SK-N-SH treated with all-trans-retinoic acid at 6 μM for 48 hours (cell line): ENCODE measurements at regions not wholly inside any gene's neighbourhood (a gene's known extent, or its start where the extent isn't known, plus 50 kb on each side); places are given as distances from the start of the nearest gene placed in this dataset.
"Not testable (repeated sequence)": the region's sequence is repeated elsewhere in the genome, so short reads cannot be mapped to it uniquely, and the experiment has no call there.

Source experiments
- ATAC-seq: fragments of 200-7000 bp; cut with Tn5 transposase; 3 replicates; pipeline ENCODE4 v1.9.1; 2020; ENCODE audit warnings: mild to moderate bottlenecking, moderate library complexity
- BACH2 ChIP-seq: fragments of 250-450 bp; sonication (Bioruptor Pico); IDR thresholded peaks from 2 replicates; pipeline ENCODE4 v1.9.0; 2021; ENCODE audit warnings: mild to moderate bottlenecking, borderline replicate concordance
- CSDC2 ChIP-seq: fragments of 250-450 bp; sonication (Bioruptor Pico); IDR thresholded peaks from 2 replicates; pipeline ENCODE4 v1.5.0; 2020; ENCODE audit warnings: mild to moderate bottlenecking, moderate library complexity
- GLIS3 ChIP-seq: fragments of 250-450 bp; sonication (Bioruptor Pico); IDR thresholded peaks from 2 replicates; pipeline ENCODE4 v1.5.0; 2020; ENCODE audit warnings: mild to moderate bottlenecking, moderate library complexity
- ISL1 ChIP-seq: fragments of 250-450 bp; sonication (Bioruptor Pico); IDR thresholded peaks from 2 replicates; pipeline ENCODE4 v2.1.2; 2022; ENCODE audit warnings: mild to moderate bottlenecking, moderate library complexity
- PPARA ChIP-seq: fragments of 250-450 bp; sonication (Bioruptor Pico); IDR thresholded peaks from 2 replicates; pipeline ENCODE4 v1.5.0; 2020; ENCODE audit warnings: mild to moderate bottlenecking, borderline replicate concordance
- RARB ChIP-seq: fragments of 250-450 bp; sonication (Bioruptor Pico); IDR thresholded peaks from 2 replicates; pipeline ENCODE4 v1.8.0; 2021; ENCODE audit warnings: mild to moderate bottlenecking, moderate library complexity
- TCF4 ChIP-seq: fragments of 250-450 bp; sonication (Bioruptor Pico); IDR thresholded peaks from 2 replicates; pipeline ENCODE4 v1.8.0; 2021; ENCODE audit warnings: mild to moderate bottlenecking, moderate library complexity, borderline replicate concordance
- TOX ChIP-seq: fragments of 250-450 bp; sonication (Bioruptor Pico); IDR thresholded peaks from 2 replicates; pipeline ENCODE4 v1.8.0; 2021; ENCODE audit warnings: mild to moderate bottlenecking, moderate library complexity, borderline replicate concordance
- ZFP3 ChIP-seq: fragments of 250-450 bp; sonication (Bioruptor Pico); IDR thresholded peaks from 2 replicates; pipeline ENCODE4 v1.5.0; 2020; ENCODE audit warnings: mild to moderate bottlenecking, moderate library complexity
- ZFP30 ChIP-seq: fragments of 450-650 bp; formaldehyde crosslinking; IDR thresholded peaks from 2 replicates; pipeline ENCODE4 v1.5.0; 2022; ENCODE audit warnings: mild to moderate bottlenecking, moderate library complexity
- ZNF565 ChIP-seq: fragments of 450-650 bp; formaldehyde crosslinking; conservative IDR thresholded peaks from 2 replicates; pipeline ENCODE4 v1.5.0; 2020; ENCODE audit warnings: low read depth, mild to moderate bottlenecking, moderate library complexity
- ZNF8 ChIP-seq: fragments of 450-650 bp; formaldehyde crosslinking; IDR thresholded peaks from 2 replicates; pipeline ENCODE4 v1.5.0; 2020; ENCODE audit warnings: mild to moderate bottlenecking, moderate library complexity
- TF ChIP-seq, protein P1 (sequence below): fragments of 250-450 bp; sonication (Bioruptor Pico); IDR thresholded peaks from 2 replicates; pipeline ENCODE4 v1.8.0; 2020; ENCODE audit warnings: mild to moderate bottlenecking, moderate library complexity, borderline replicate concordance
- TF ChIP-seq, protein P2 (sequence below): fragments of 250-450 bp; sonication (Bioruptor Pico); IDR thresholded peaks from 2 replicates; pipeline ENCODE4 v1.5.1; 2021; ENCODE audit warnings: mild to moderate bottlenecking, moderate library complexity
- TF ChIP-seq, protein P3 (sequence below): fragments of 250-450 bp; sonication (Bioruptor Pico); IDR thresholded peaks from 2 replicates; pipeline ENCODE4 v1.5.1; 2020; ENCODE audit warnings: low read depth, mild to moderate bottlenecking, moderate library complexity
- TF ChIP-seq, protein P4 (sequence below): fragments of 250-450 bp; sonication (Bioruptor Pico); IDR thresholded peaks from 2 replicates; pipeline ENCODE4 v1.8.0; 2021; ENCODE audit warnings: low read depth, mild to moderate bottlenecking, moderate library complexity, borderline replicate concordance

DNA sequence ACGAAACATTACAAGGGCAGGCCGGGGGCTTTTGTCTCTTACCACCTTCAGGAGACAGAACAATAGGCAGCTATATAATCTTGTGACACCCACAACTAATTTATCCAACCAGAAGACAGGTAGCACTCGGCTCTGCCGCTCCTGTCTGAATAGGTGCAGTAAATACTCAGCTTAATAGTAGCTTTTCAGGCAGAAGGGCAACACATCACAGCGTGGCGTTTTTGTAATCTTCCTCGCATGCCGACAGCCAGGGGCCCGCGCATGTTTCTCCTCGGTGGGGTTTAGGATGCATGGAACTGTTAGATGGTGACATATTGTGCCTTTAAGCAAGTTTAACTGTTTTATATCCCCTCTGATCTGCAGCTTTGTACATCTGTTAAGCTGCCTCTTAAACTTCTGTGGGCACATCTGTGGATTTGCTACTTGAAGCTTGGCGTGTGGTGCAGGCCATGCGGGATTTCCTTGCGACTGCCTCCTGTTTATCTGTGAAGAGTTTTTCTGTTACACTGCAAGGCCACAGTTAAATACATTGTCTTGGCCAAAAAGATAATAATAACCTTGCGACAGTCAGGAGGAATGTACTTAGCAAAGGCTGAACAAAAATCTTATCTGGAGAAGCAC lies 123.2 kb upstream of the BNIP2 start (continued):
- TF ChIP-seq, protein P1, sequence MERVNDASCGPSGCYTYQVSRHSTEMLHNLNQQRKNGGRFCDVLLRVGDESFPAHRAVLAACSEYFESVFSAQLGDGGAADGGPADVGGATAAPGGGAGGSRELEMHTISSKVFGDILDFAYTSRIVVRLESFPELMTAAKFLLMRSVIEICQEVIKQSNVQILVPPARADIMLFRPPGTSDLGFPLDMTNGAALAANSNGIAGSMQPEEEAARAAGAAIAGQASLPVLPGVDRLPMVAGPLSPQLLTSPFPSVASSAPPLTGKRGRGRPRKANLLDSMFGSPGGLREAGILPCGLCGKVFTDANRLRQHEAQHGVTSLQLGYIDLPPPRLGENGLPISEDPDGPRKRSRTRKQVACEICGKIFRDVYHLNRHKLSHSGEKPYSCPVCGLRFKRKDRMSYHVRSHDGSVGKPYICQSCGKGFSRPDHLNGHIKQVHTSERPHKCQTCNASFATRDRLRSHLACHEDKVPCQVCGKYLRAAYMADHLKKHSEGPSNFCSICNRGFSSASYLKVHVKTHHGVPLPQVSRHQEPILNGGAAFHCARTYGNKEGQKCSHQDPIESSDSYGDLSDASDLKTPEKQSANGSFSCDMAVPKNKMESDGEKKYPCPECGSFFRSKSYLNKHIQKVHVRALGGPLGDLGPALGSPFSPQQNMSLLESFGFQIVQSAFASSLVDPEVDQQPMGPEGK = no peak
- no peak for TF ChIP-seq ISL1
- TF ChIP-seq GLIS3 (CRISPR knock-in tag) = no peak
- TF ChIP-seq ZFP30 (CRISPR knock-in tag) = no peak
- TF ChIP-seq RARB (CRISPR knock-in tag) = no peak
- TF ChIP-seq ZNF8 = no peak
- no peak for TF ChIP-seq PPARA
- no peak for TF ChIP-seq CSDC2
- TF ChIP-seq, protein P2, sequence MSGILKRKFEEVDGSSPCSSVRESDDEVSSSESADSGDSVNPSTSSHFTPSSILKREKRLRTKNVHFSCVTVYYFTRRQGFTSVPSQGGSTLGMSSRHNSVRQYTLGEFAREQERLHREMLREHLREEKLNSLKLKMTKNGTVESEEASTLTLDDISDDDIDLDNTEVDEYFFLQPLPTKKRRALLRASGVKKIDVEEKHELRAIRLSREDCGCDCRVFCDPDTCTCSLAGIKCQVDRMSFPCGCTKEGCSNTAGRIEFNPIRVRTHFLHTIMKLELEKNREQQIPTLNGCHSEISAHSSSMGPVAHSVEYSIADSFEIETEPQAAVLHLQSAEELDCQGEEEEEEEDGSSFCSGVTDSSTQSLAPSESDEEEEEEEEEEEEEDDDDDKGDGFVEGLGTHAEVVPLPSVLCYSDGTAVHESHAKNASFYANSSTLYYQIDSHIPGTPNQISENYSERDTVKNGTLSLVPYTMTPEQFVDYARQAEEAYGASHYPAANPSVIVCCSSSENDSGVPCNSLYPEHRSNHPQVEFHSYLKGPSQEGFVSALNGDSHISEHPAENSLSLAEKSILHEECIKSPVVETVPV (CRISPR knock-in tag) = no peak
- TF ChIP-seq, protein P3, sequence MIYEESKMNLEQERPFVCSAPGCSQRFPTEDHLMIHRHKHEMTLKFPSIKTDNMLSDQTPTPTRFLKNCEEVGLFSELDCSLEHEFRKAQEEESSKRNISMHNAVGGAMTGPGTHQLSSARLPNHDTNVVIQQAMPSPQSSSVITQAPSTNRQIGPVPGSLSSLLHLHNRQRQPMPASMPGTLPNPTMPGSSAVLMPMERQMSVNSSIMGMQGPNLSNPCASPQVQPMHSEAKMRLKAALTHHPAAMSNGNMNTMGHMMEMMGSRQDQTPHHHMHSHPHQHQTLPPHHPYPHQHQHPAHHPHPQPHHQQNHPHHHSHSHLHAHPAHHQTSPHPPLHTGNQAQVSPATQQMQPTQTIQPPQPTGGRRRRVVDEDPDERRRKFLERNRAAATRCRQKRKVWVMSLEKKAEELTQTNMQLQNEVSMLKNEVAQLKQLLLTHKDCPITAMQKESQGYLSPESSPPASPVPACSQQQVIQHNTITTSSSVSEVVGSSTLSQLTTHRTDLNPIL (CRISPR knock-in tag) = no peak
- TF ChIP-seq ZFP3 (CRISPR knock-in tag) = no peak
- TF ChIP-seq, all 23 proteins: peak for 0

DNA sequence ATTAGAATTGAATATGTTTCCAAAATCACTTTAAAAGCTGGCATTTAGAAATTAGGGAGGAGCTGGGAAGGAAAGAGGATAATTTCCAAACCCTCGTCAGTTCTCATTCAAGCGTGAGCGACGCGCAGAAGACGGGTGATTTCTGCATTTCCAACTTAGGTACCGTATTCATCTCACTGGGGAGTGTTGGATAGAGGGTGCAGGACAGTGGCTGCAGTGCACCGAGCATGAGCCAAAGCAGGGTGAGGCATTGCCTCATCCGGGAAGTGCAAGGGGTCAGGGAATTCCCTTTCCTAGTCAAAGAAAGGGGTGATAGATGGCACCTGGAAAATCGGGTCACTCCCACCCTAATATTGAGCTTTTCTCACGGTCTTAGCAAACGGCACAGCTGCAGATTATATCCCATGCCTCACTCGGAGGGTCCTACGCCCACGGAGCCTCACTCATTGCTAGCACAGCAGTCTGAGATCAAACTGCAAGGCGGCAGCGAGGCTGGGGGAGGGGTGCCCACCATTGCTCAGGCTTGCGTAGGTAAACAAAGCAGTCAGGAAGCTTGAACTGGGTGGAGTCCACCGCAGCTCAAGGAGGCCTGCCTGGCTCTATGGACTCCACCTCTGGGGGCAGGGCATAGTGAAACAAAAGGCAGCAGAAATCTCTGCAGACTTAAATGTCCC lies 114.3 kb upstream of the BNIP2 start:
- not testable (repeated sequence) for ATAC-seq

DNA sequence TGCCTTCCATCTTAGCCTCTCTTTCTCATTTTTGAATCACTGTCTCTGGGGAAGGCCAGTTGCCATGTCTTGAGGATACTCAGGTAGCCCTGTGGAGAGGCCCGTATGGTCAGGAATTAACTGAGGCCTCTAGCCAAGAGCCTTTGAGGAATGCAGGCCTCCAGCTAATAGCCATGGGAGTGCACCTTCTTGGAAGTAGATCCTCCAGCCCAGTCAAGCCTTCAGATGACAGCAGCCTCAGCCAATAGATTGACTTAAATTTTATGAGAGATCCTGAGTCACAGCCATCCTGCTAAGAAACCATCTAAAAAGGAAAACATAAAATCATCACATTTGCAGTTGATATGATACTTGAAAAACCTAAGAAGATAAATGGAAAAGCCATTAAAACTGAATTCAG lies 112.5 kb upstream of the BNIP2 start:
- no peak for TF ChIP-seq BACH2 (CRISPR knock-in tag)
- TF ChIP-seq, protein P4, sequence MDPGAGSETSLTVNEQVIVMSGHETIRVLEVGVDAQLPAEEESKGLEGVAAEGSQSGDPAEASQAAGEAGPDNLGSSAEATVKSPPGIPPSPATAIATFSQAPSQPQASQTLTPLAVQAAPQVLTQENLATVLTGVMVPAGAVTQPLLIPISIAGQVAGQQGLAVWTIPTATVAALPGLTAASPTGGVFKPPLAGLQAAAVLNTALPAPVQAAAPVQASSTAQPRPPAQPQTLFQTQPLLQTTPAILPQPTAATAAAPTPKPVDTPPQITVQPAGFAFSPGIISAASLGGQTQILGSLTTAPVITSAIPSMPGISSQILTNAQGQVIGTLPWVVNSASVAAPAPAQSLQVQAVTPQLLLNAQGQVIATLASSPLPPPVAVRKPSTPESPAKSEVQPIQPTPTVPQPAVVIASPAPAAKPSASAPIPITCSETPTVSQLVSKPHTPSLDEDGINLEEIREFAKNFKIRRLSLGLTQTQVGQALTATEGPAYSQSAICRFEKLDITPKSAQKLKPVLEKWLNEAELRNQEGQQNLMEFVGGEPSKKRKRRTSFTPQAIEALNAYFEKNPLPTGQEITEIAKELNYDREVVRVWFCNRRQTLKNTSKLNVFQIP = no peak
- TF ChIP-seq, protein P1 = no peak
- TF ChIP-seq ISL1 = no peak
- no peak for TF ChIP-seq RARB (CRISPR knock-in tag)
- TF ChIP-seq TCF4 (CRISPR knock-in tag) = no peak
- no peak for TF ChIP-seq ZNF565 (CRISPR knock-in tag)
- TF ChIP-seq, protein P3 (CRISPR knock-in tag) = no peak
- TF ChIP-seq, protein P2 (CRISPR knock-in tag) = no peak
- TF ChIP-seq ZFP30 (CRISPR knock-in tag) = no peak
- TF ChIP-seq TOX = no peak

More for the DNA sequence above, 112.5 kb upstream of the BNIP2 start:
- no peak for ATAC-seq
